ENCODE measurements at regions not wholly inside any gene's neighbourhood (a gene's known extent, or its start where the extent isn't known, plus 50 kb on each side); places are given as distances from the start of the nearest gene placed in this dataset.
"Not testable (repeated sequence)": the region's sequence is repeated elsewhere in the genome, so short reads cannot be mapped to it uniquely, and the experiment has no call there.

- ChIA-PET POLR2A (no interaction called here), CTCF (interaction anchor here (0.6 to 1.5 kb wide), 9 partner anchors 151 to 1129 kb away, joined by 3 to 26 read pairs (median 3); no protein-coding TSS in a partner anchor)
- FAIRE-seq = no peak
- Histone ChIP-seq H3K4me1 (no peaks in the 10 kb centered on the region), H3K9me3 (no peaks in the 10 kb centered on the region), H3K4me3 (no peak overlapping the region), H3K27ac (no peak overlapping the region), H3K4me2 (peak overlapping the region; percentile 45; the same call in 2 of the 3 replicates)
- TF ChIP-seq E2F6 (IDR thresholded peaks at IDR 0.05; ENCODE audit: borderline replicate concordance, low read depth) (no peak), SMC3 (IDR thresholded peaks at IDR 0.05) (peak; percentile 60), RAD21 (conservative IDR thresholded peaks at IDR 0.05 in 1 of 2, IDR thresholded peaks at IDR 0.05 in 1 of 2) (peak; percentile 68 to 71), CTCF (IDR thresholded peaks at IDR 0.05) (peak; percentile 51; the same call in 2 of the 3 replicates)
- ATAC-seq = peak; percentile 68 to 75; a peak in 3 of 6 replicates
- DNase-seq (ENCODE audit: low read depth in 1 of 2, low spot score in 1 of 2) = peak; percentile 2 to 26
- 4% methylated on average over 4 of the region's 4 CpGs for WGBS (ENCODE audit: missing lambda C conversion rate)
Measured at GRCh38 chr6:122184401-122184827, 215.0 kb upstream of the HSF2 start.

GRCh38 chr6:122185458-122185857 is 214.0 kb upstream of the HSF2 start:
- H3K4me1 ChIP-seq; H3K4me2 ChIP-seq; H3K9me3 ChIP-seq; DNase-seq (ENCODE audit: low read depth in 1 of 2, low spot score in 1 of 2); ATAC-seq; POLR2A ChIA-PET; H3K27ac ChIP-seq; H3K4me3 ChIP-seq; FAIRE-seq: not testable (repeated sequence)
- CTCF ChIA-PET = interaction anchor here (0.9 to 1.5 kb wide), 3 partner anchors 14 to 1130 kb away, joined by 3 to 5 read pairs (median 3); no protein-coding TSS in a partner anchor
- WGBS (ENCODE audit: missing lambda C conversion rate) = 54% methylated on average over 7 of the region's 19 CpGs

GRCh38 chr6:122187186-122187585 is 212.3 kb upstream of the HSF2 start:
- Histone ChIP-seq H3K9me3 (no peaks in the 10 kb centered on the region), H3K4me1 (no peaks in the 10 kb centered on the region), H3K4me2 (no peak overlapping the region), H3K4me3 (no peak overlapping the region), H3K27ac (no peak overlapping the region)
- no peak for DNase-seq (ENCODE audit: low read depth in 1 of 2, low spot score in 1 of 2)
- WGBS (ENCODE audit: missing lambda C conversion rate) = 92% methylated on average over 1 of the region's 1 CpG
- ChIA-PET CTCF (interaction anchor here (1.2 kb wide), 1 partner anchor 20 kb away, joined by 3 read pairs; no protein-coding TSS in a partner anchor), POLR2A (no interaction called here)
- no peak for TF ChIP-seq HMGXB4 (CRISPR knock-in tag; IDR thresholded peaks at IDR 0.05; ENCODE audit: borderline replicate concordance)
- no peak for TF ChIP-seq USF2 (IDR thresholded peaks at IDR 0.05)
- TF ChIP-seq ZNF302 (CRISPR knock-in tag; IDR thresholded peaks at IDR 0.05) = no peak
- no peak for TF ChIP-seq CBX8 (IDR thresholded peaks at IDR 0.05)
- TF ChIP-seq EHMT2 (IDR thresholded peaks at IDR 0.05; ENCODE audit: low read depth) = no peak
- TF ChIP-seq RAD21 (conservative IDR thresholded peaks at IDR 0.05 in 1 of 2, IDR thresholded peaks at IDR 0.05 in 1 of 2) = no peak
- no peak for TF ChIP-seq HES2 (IDR thresholded peaks at IDR 0.05)
- TF ChIP-seq REST (IDR thresholded peaks at IDR 0.05) = no peak
- TF ChIP-seq E2F6 (IDR thresholded peaks at IDR 0.05; ENCODE audit: borderline replicate concordance, low read depth) = no peak
- TF ChIP-seq PHF8 (IDR thresholded peaks at IDR 0.05; ENCODE audit: borderline replicate concordance, low read depth) = no peak
- TF ChIP-seq ESRRA (IDR thresholded peaks at IDR 0.05; ENCODE audit: borderline replicate concordance, low read length) = no peak
- TF ChIP-seq POLR2AphosphoS2 (conservative IDR thresholded peaks at IDR 0.05; ENCODE audit: low read length) = no peak
- TF ChIP-seq HDAC2 (IDR thresholded peaks at IDR 0.05) = no peak
- no peak for TF ChIP-seq ZSCAN20 (CRISPR knock-in tag; IDR thresholded peaks at IDR 0.05)
- TF ChIP-seq RCOR1 (IDR thresholded peaks at IDR 0.05; ENCODE audit: low read depth, low read length) = no peak
- TF ChIP-seq TFCP2L1 (CRISPR knock-in tag; IDR thresholded peaks at IDR 0.05) = no peak
- no peak for TF ChIP-seq FOSL2 (IDR thresholded peaks at IDR 0.05)
- TF ChIP-seq FOSL2 (CRISPR knock-in tag; IDR thresholded peaks at IDR 0.05) = no peak
- TF ChIP-seq SMC3 (IDR thresholded peaks at IDR 0.05) = no peak
- ATAC-seq = no peak
- no peak for FAIRE-seq

Measured in A549 (cell line).